GM12891 (cell line): ENCODE measurements at regions not wholly inside any gene's neighbourhood (a gene's known extent, or its start where the extent isn't known, plus 50 kb on each side); places are given as distances from the start of the nearest gene placed in this dataset.

Experiments
- DNase-seq: peaks from one replicate; pipeline ENCODE4 v3.0.0; 2011; ENCODE audit warnings: low spot score; ENCODE audit not compliant: insufficient read length
- FAIRE-seq: peaks from 2 replicates; lab custom pipeline; 2011; peaks lifted over from hg19 to GRCh38; lab: Jason Lieb, UNC
- PAX5 ChIP-seq: IDR thresholded peaks from 2 replicates; pipeline ENCODE4 v1.6.1; 2011; ENCODE audit warnings: low read length, moderate library complexity, mild to moderate bottlenecking; ENCODE audit not compliant: insufficient read depth, severe bottlenecking
- POLR2A ChIP-seq: IDR thresholded peaks from 2 replicates; pipeline ENCODE4 v1.6.1; 2011; ENCODE audit warnings: low read depth, low read length, control low read depth
- POLR2AphosphoS5 ChIP-seq: IDR thresholded peaks from 2 replicates; pipeline ENCODE4 v1.6.1; 2011; ENCODE audit warnings: low read depth, low read length, control low read depth
- POU2F2 ChIP-seq: IDR thresholded peaks from 2 replicates; pipeline ENCODE4 v1.6.1; 2011; ENCODE audit warnings: low read depth, mild to moderate bottlenecking, control low read depth, low read length, moderate library complexity
- SPI1 ChIP-seq: IDR thresholded peaks from 2 replicates; pipeline ENCODE4 v1.6.1; 2011; ENCODE audit warnings: low read depth, low read length, control low read depth
- TAF1 ChIP-seq: IDR thresholded peaks from 2 replicates; pipeline ENCODE4 v1.6.1; 2011; ENCODE audit warnings: low read depth, low read length, control low read depth

DNA sequence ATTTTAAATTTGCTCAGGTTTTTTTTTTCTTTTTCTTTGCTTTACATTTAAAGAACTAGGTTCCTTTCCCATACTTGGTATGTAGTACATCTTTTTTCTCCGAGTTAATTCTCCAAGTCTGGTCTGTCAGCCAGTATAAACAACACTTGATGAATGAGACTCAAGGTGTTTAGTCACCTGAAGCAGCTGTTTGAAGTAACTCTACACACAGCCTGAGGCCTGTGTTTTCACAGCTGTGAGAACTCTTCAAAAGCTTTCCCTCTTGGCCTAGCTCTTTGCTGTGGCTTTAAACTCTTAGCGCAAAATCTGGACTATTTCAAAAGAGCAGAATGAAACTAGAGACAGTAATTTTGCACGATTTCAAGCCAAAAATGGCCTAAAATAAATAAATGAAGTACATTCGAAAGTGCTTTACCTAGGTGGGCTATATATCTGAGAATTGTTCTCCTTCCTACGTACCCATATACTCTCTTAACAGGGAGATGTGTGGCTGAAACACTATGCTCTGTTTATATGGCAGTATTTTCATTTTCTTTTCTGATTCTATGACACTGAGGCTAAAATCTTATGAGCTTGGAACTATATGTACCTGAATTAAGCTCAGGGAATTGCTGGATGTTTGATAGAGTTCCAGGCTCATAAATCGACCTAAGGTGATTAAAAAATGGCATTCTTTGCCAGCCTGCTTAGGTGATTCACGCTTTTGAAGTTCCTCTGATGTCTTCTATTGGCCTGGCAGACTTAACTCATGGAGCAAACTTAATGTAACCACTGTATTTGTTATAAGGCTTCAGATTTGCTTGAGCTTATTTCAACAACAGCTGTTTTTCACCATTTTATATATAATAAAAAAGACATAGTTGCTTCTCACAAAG, 1044.1 kb upstream of the ZEB2 start:
- FAIRE-seq (no peak), DNase-seq (no peak)
- TF ChIP-seq PAX5 (no peak), POU2F2 (no peak), POLR2A (no peak), TAF1 (no peak), POLR2AphosphoS5 (no peak), SPI1 (no peak)

DNA sequence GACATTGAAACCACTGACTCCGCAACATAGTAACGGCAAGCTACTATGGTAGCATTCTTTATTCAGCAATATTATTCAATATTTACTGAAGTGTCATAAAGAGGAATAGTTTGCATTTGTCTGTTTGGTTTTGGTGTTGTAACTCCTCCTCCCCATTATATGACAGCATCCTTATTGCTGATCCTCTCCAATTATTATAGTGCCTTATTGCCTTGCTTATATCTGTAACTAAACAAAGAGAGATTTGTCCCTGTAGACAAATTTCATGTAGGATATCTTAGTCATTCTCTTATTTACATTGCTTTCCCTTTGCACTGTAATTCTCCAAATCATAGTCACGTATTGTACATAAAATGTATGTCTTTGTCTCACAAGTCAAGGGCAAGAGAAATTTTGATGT, 1041.2 kb upstream of the ZEB2 start:
- TF ChIP-seq POU2F2 (no peak), POLR2A (no peak), SPI1 (no peak), POLR2AphosphoS5 (no peak), PAX5 (no peak), TAF1 (no peak)
- FAIRE-seq: no peak
- DNase-seq: no peak

DNA sequence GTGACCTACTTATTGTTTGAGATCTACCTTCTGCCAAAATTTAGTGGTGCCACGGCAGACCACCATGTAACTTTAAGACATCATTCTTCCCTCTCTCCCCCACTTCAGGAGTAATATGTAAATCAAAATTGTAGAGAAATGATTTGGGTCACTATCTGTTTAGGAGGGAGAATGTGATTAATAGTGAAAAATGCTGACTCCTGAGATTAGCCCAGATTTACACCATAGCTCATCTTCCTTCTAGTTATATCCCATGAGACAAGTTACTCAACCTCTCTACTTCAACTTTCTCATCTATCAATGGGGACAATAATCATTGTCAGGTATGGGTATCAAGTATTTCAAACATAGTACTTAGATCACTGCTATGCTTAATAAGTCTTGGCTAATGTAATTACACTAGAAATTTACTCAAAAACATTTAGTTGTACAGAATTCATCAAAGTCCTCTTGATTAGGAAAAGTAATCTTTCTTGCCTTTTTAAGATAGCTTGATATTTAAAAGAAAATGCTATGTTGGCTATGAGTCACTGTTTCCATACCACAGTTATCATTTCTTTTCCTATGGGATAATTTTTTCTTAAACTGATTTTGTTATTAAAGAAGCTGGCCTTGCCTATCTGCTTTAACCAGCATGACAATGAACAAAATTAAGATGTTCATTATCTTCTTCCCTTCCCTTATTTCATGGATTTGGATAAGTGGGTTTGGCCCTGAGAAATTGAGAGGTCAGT, 1038.9 kb upstream of the ZEB2 start:
- TF ChIP-seq SPI1 (no peak), POU2F2 (no peak), PAX5 (no peak), POLR2A (no peak), POLR2AphosphoS5 (no peak), TAF1 (no peak)
- no peak for DNase-seq
- FAIRE-seq: no peak

DNA sequence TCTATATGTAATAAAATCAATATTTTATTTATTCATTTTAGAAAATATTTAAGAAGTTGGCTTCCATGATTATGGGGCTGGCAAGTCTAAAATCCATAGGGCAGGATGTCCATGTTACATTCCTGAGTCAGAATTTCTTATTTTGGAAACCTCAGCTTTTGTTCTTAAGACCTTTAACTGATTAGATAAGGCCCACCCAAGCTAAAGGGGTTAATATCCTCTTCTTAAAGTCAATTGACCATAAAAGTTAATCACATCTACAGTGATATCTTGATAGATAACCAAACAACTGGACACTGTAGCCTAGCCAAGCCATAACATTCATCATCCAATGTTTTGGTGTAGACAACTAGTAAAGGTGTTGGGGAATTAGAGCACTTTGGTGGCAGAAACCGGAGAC, 1035.4 kb upstream of the ZEB2 start:
- TF ChIP-seq POLR2AphosphoS5: no peak
- no peak for TF ChIP-seq PAX5
- no peak for TF ChIP-seq SPI1
- TF ChIP-seq TAF1: no peak
- no peak for TF ChIP-seq POLR2A
- TF ChIP-seq POU2F2: no peak
- no peak for FAIRE-seq
- no peak for DNase-seq

DNA sequence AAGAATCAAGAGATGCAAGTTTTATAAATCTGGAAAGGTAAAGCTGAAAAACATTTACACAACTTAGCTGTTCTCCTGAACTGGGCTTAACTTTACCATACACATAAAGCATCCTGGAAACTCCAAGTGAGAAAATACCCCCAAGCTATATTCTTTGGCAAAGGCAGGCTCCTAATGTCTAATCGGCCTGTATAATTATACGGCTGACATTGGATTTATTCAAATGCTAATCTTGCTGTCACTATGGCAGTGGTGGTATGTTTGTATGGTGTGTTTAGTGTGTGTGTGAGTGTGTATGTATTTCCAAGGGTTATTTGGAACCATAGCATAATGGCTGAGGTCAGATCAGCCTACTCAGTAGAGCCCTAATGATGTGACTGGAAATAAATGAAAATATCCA, 1031.8 kb upstream of the ZEB2 start:
- DNase-seq (no peak), FAIRE-seq (no peak)
- TF ChIP-seq TAF1 (no peak), POU2F2 (no peak)

DNA sequence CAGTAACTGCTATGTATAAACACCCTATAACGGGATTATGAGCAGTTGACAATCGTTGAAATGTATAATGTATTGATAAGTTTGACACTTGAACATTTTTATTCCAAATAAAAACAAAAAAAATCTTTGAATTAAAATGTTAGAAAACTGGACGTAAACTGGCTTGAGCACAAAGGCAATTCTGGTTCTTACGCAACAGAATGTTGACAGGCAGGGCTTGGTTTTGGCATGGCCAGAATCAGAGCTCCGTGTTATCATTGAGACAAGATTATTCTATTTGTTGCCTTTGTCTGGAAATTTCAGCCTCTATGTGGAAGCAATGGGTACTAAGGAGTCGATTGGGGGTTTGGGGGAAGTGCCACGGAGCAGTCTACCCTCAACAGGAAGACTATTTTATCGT, 1028.6 kb upstream of the ZEB2 start:
- DNase-seq: no peak
- FAIRE-seq: no peak
- TF ChIP-seq PAX5: no peak
- no peak for TF ChIP-seq POLR2A
- TF ChIP-seq TAF1: no peak
- no peak for TF ChIP-seq POLR2AphosphoS5
- TF ChIP-seq POU2F2: no peak
- no peak for TF ChIP-seq SPI1

DNA sequence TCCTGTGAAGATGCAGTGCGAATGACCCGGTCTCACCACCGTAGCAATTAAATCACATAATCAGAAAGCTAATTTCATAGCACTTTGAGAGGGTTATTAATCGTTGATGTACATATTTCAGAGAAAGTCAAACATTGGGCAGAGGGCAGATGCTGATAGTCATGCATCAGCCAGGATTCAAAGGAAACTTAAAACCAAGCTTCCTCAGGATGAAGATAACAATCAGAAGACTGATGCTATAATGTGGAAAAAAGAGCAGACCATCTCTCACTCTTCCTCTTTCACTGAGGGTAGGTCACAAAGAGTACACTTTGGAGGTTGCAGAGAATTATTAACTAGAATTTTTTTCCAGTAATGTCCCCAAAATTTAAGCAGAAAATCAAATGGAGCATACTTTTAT, 1027.7 kb upstream of the ZEB2 start:
- TF ChIP-seq SPI1 (no peak), POU2F2 (no peak), TAF1 (no peak), POLR2AphosphoS5 (no peak), PAX5 (no peak), POLR2A (no peak)
- DNase-seq (no peak), FAIRE-seq (no peak)

DNA sequence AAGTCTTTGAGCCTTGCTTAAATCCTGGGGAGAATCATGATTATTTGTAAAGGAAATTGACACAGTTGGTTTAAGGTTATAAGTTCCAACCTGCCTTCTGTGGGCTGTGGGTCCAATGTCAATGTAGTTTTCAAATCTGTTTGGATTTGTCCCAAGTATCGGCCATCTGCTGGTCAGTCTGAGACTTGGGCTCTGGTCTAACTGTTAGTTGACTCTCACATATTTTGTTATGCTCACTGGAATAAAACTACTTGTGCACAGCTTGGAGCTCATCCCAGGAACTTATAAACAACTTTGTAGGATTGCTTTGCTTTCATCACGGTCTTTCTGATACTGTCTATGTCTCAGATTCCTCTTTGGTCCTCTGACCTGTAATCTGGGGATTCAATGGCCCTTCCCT, 1026.2 kb upstream of the ZEB2 start:
- TF ChIP-seq POU2F2 (no peak), POLR2AphosphoS5 (no peak), SPI1 (no peak), PAX5 (no peak), TAF1 (no peak), POLR2A (no peak)
- DNase-seq: no peak
- FAIRE-seq: no peak

DNA sequence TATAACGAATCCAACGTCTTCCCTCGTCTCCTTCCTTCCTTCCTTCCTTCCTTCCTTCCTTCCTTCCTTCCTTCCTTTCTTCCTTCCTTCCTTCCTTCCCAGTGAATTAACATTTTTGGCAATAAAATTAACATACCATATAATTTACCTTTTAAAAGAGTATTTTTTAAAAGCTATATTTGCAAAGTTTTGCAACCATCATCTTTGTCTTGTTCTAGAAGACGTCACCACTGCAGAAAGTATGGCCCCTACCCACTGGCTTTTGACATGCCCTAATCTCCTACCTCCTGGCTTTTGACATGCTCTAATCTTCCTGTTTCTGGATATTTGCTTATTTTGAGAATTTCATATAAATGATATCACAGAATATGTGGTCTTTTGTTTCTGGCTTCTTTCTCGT, 1023.9 kb upstream of the ZEB2 start:
- no peak for TF ChIP-seq POLR2A
- no peak for DNase-seq
- FAIRE-seq: no peak

DNA sequence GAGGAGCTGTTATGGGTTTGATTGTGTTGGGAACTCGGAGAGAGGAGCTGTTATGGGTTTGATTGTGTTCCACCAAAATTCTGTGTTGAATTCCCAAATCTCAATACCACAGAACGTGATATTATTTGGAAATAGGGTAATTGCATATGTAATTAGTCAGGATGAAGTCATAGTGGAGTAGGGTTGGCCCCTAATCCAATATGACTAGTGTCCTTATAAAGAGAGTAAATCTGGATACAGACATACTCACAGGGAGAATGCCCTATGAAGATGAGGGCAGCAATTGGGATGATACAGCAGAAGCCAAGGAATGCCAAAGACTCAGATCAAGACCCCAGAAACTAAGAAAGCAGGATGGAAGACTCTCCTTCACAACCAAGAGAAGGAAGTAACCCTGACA, 1023.2 kb upstream of the ZEB2 start:
- DNase-seq (no peak), FAIRE-seq (no peak)
- TF ChIP-seq POLR2A: no peak
- TF ChIP-seq SPI1: no peak
- no peak for TF ChIP-seq TAF1
- TF ChIP-seq POU2F2: no peak
- TF ChIP-seq POLR2AphosphoS5: no peak
